GM18498 (cell line): ENCODE measurements at regions not wholly inside any gene's neighbourhood (a gene's known extent, or its start where the extent isn't known, plus 50 kb on each side); places are given as distances from the start of the nearest gene placed in this dataset.
"Not testable (repeated sequence)": the region's sequence is repeated elsewhere in the genome, so short reads cannot be mapped to it uniquely, and the experiment has no call there.

Experiments used
- ATAC-seq: cut with Tn5 transposase; IDR thresholded peaks from one replicate; pipeline ENCODE4 v1.9.1; 2021; ENCODE audit warnings: mild to moderate bottlenecking, moderate library complexity; ENCODE audit not compliant: unreplicated experiment

GRCh38 chr15:35286721-35287120 lies 201.6 kb upstream of the NANOGP8 start:
- no peak for ATAC-seq

GRCh38 chr15:35282965-35283496 lies 197.9 kb upstream of the NANOGP8 start:
- ATAC-seq: no peak

GRCh38 chr15:35281515-35281914 lies 196.4 kb upstream of the NANOGP8 start:
- no peak for ATAC-seq

GRCh38 chr15:35279811-35280210 lies 194.7 kb upstream of the NANOGP8 start:
- ATAC-seq: no peak

GRCh38 chr15:35271371-35272043 lies 186.4 kb upstream of the NANOGP8 start:
- ATAC-seq: no peak

- ATAC-seq: no peak
Measured at GRCh38 chr15:35260941-35261340, 175.8 kb upstream of the NANOGP8 start.

- ATAC-seq: not testable (repeated sequence)
Measured at GRCh38 chr15:35260274-35260673, 175.2 kb upstream of the NANOGP8 start.

- ATAC-seq: no peak
Measured at GRCh38 chr15:35256551-35256950, 171.5 kb upstream of the NANOGP8 start.

- ATAC-seq: no peak
Measured at GRCh38 chr15:35256141-35256540, 171.0 kb upstream of the NANOGP8 start.

- not testable (repeated sequence) for ATAC-seq
Measured at GRCh38 chr15:35254908-35255307, 169.8 kb upstream of the NANOGP8 start.

- no peak for ATAC-seq
Measured at GRCh38 chr15:35254062-35254461, 169.0 kb upstream of the NANOGP8 start.

- ATAC-seq: no peak
Measured at GRCh38 chr15:35252351-35252865, 167.3 kb upstream of the NANOGP8 start.

- no peak for ATAC-seq
Measured at GRCh38 chr15:35247150-35247549, 162.1 kb upstream of the NANOGP8 start.

GRCh38 chr15:35246451-35246850 lies 161.4 kb upstream of the NANOGP8 start:
- ATAC-seq: no peak

- ATAC-seq: not testable (repeated sequence)
Measured at GRCh38 chr15:35245681-35246080, 160.6 kb upstream of the NANOGP8 start.

- no peak for ATAC-seq
Measured at GRCh38 chr15:35244227-35244626, 159.1 kb upstream of the NANOGP8 start.

GRCh38 chr15:35243758-35244157 lies 158.7 kb upstream of the NANOGP8 start:
- ATAC-seq: no peak

GRCh38 chr15:35239693-35240092 lies 154.6 kb upstream of the NANOGP8 start:
- ATAC-seq: not testable (repeated sequence)

GRCh38 chr15:35238448-35238847 lies 153.4 kb upstream of the NANOGP8 start:
- not testable (repeated sequence) for ATAC-seq

GRCh38 chr15:35229085-35229484 lies 144.0 kb upstream of the NANOGP8 start:
- no peak for ATAC-seq

GRCh38 chr15:35218215-35218614 lies 133.1 kb upstream of the NANOGP8 start:
- ATAC-seq: no peak

GRCh38 chr15:35215093-35215492 lies 130.0 kb upstream of the NANOGP8 start:
- ATAC-seq: no peak
